NCI-H345 treated with DMSO at 0.1 percent for 48 hours (cell line): ENCODE measurements at regions not wholly inside any gene's neighbourhood (a gene's known extent, or its start where the extent isn't known, plus 50 kb on each side); places are given as distances from the start of the nearest gene placed in this dataset.

Experiments used
- DNase-seq: peaks from one replicate; lab custom pipeline; 2025; ENCODE audit not compliant: unreplicated experiment; lab: John Stamatoyannopoulos, UW

GRCh38 chr14:65308536-65308935 is 104.0 kb upstream of the FUT8 start:
- no peak for DNase-seq

DNA sequence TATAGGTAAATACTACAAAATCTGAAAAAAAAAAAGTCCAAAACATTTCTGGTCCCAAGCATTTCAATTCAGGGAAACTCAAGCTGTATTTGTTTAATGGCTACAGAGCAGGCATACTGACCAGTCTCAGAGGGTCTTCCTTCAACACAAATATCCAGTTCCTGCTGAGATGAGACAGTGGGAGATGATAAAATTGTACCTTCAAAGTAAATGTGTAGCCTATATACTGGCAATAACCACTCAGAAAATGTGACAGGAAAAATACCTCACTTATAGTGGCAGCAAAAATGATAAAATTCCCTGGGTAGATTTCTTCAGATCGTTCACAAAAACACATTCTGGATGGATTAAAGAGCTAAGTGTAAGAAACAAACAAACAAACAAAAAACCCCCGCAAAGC is 102.0 kb upstream of the FUT8 start:
- no peak for DNase-seq

GRCh38 chr14:65312859-65313258 is 99.7 kb upstream of the FUT8 start:
- no peak for DNase-seq

GRCh38 chr14:65318636-65319506 is 93.7 kb upstream of the FUT8 start:
- DNase-seq = no peak

DNA sequence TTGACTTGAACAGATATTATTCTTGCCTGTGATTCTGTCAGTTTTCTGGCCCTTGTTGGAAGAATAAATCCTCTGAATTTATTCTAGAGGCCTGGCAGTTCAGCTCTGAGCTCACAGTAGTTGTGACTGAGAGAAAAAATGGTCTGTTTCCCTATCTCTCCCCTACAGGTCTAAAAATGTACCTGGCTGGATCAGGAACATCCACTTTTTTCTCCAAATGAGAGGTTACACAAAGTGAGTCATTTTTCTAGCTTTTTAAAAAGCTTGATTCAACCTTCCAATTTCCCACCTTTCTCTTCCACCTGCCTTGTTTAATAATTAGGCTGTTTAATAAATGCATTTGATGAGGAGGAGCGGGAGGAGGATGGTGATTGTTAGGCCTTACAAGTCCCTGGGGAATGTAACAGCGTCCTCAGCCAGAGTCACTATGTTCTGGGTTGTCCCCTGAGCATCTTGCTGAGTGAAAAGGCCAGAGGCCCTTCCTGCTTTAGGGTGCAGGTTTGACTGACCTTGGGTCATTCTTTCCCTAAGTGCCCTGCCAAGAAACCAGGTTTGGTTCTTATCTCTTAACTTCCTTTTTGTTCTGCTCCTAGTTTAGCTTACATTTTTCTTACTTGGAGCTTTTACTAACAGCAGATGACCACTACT is 91.7 kb upstream of the FUT8 start:
- DNase-seq = no peak

GRCh38 chr14:65321370-65321875 is 91.1 kb upstream of the FUT8 start:
- DNase-seq = no peak

- DNase-seq = no peak
These were observed 83.0 kb upstream of the FUT8 start for GRCh38 chr14:65329481-65329880.

GRCh38 chr14:65329911-65330310 is 82.6 kb upstream of the FUT8 start:
- no peak for DNase-seq

- no peak for DNase-seq
These were observed 82.1 kb upstream of the FUT8 start for GRCh38 chr14:65330416-65330815.

- no peak for DNase-seq
These were observed 80.9 kb upstream of the FUT8 start for GRCh38 chr14:65331652-65332051.

DNA sequence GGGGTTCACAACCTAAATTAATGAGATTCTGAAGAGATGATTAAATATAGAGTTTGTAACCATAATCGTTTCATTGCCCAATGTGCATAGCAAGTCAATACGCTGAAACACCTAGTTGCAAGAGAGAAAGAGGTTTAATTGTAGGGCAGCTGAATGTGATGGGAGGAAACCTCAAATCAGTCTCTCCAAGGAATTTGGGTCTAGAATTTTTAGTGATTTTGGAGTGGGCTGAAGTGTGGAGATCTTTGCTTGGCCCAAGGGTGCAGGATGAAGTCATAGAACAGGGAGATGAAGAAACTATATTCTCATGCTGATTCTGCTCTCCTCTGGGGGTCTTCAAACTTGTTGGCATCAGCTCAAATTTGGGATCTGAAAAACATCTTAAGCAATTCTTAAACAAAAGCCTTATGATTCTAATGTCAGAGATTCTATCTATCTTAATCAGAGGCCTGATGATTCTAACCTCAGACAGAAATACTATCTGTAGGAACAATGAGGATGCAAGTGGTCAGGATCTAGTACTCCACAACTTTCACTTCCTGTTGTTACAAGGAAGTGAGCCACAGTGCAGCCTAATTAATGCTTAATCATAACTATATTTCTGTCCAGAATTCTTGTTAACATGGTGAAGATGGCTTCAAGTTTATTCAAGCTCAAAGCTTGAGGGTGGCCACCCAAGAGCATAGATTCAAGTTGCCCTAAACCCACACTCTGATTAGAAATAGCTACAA is 80.2 kb upstream of the FUT8 start:
- no peak for DNase-seq

- no peak for DNase-seq
These were observed 78.4 kb upstream of the FUT8 start for GRCh38 chr14:65333943-65334687.

DNA sequence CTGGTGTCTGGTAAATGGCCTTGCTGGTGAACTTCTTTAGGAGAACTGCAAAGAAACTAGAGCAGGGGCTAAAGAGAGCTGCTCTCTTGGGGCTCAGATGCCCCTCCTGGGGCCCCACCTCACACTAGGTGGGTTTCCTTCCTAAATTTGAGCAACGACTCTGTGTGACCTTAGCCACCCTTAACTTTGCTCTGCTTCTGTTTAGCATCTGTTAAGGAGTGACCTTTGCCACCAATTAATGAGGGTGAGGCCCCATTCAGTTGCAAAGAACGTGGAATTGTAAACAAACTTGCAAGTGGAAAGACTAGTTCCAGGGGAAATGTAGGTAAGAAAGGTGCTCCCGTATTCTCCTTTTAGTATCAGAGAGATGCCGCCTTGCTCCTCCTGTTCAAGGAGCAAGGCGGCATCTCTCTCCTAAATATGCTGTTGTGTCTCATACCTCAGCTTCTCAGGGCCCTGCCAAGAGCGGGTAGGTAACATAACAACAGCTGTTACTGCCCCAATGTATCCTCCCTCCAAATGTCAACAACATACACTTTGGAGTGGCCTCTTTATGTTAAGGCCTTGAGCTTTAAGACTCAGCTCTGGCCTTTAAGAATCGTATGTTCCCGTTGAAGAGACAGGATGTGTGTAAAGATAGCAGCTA is 77.6 kb upstream of the FUT8 start:
- DNase-seq = no peak

DNA sequence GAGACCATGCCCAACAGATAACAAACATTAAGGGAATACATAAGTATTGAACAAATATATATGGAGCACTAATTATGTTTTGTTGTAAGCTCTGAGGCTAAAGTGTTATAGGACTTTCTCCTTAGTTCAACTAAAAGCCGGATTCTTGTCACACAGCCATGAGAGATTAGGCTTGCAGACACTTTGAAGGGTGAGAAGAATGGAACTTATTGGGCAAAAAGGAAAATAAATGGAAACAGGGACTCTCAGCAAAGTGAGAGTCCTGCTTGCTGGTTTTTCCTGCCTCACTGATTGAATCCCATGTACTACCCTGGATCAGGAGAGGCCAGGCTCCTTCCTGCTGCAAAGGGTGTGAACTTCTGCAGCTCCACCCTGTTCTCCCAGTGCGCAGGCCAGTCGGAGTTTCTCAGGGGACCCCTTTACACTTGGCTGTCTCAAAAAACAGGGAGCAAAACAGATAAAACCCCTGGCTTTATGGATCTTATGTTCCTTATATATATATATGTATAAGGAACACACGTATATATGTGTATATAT is 77.1 kb upstream of the FUT8 start:
- DNase-seq = no peak

GRCh38 chr14:65336191-65336591 is 76.3 kb upstream of the FUT8 start:
- no peak for DNase-seq

DNA sequence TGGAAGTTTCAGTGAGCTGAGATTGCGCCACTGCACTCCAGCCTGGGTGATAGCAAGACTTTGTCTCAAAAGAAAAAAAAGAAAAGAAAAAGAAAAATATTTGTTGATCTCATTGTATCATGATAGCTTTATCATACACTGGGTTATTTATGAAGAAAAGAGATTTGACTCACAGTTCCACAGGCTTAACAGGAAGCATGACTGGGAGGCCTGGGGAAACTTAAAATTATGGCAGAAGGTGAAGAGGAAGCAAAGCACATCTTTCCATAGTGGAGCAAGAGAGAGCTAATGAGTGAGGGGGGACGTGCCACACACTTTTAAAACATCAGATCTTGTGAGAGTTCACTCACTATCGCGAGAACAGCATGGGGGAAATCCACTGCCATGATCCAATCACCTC is 72.7 kb upstream of the FUT8 start:
- DNase-seq = no peak

- DNase-seq = no peak
These were observed 68.5 kb upstream of the FUT8 start for GRCh38 chr14:65344011-65344410.

DNA sequence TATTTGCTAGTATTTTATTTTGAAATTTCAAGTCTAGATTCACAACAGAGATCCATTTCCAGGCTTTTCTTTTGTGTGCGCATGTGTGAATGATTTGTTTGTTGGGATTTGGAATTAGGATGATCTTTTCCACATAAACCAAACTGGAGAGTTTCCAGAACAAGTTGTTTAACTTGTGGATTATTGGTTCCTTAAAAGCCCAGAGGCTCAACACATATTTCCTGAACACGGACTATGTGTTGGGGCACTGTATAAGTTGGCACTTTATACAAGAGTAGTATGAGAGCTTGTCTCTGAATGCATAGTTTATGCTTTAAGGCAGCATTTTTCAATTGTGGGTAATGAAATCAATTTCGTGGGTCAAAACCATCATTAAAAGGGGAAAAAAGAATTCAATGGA is 67.3 kb upstream of the FUT8 start:
- DNase-seq = no peak

- no peak for DNase-seq
These were observed 66.1 kb upstream of the FUT8 start for GRCh38 chr14:65346474-65346873.

DNA sequence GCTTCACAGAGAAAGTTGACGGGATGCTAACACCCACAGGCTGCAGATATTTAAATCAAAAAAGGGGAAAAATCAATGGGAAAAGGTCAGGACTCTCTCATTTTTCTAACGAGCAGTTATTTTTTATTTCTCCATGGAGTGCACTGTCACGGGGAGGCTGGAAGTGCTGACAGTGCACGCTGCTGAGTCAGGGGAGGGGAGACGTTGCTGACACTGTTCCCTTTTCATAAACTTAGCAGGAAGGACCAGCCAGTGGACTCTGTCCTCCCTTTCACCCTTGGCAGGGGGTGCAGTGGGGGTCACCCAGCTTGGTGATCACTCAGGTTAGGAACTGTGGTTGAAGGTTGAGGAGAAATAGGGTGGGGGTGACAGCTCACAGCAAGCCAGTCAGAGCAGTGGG is 65.6 kb upstream of the FUT8 start:
- DNase-seq = no peak
